Hepatocyte (in vitro differentiated cells): ENCODE measurements at regions not wholly inside any gene's neighbourhood (a gene's known extent, or its start where the extent isn't known, plus 50 kb on each side); places are given as distances from the start of the nearest gene placed in this dataset.

Source experiments
- CTCF ChIP-seq: fragments of 200-600 bp; sonication (generic); IDR thresholded peaks from 2 replicates; pipeline ENCODE4 v1.5.1; 2016; ENCODE audit warnings: antibody characterized with exemption, mild to moderate bottlenecking; ENCODE audit not compliant: poor library complexity
- EZH2 ChIP-seq: fragments of 200-600 bp; sonication (generic); IDR thresholded peaks from 2 replicates; pipeline ENCODE4 v1.6.1; 2016; ENCODE audit warnings: antibody characterized with exemption, mild to moderate bottlenecking, borderline replicate concordance
- EZH2phosphoT487 ChIP-seq: fragments of 200-600 bp; sonication (generic); IDR thresholded peaks from one replicate; pipeline ENCODE4 v1.6.1; 2018; ENCODE audit warnings: antibody characterized with exemption, mild to moderate bottlenecking, low read depth, moderate library complexity; ENCODE audit not compliant: unreplicated experiment, severe bottlenecking

- TF ChIP-seq CTCF (no peak), EZH2 (no peak), EZH2phosphoT487 (no peak)
Observed at GRCh38 chr18:61076986-61077385, 256.2 kb upstream of the CDH20 start.
